ENCODE measurements at regions not wholly inside any gene's neighbourhood (a gene's known extent, or its start where the extent isn't known, plus 50 kb on each side); places are given as distances from the start of the nearest gene placed in this dataset.

GRCh38 chr2:65835975-65836549 is 403.7 kb upstream of the SPRED2 start:
- no peak overlapping the region for H3K4me3 ChIP-seq (replicated peaks; ENCODE audit: insufficient read depth, low read length)
- no peak for DNase-seq (ENCODE audit: low read depth in 1 of 2, low spot score in 1 of 2)
- no peak for TF ChIP-seq POLR2AphosphoS5 (IDR thresholded peaks at IDR 0.05; ENCODE audit: low read depth)
- TF ChIP-seq REST (IDR thresholded peaks at IDR 0.05; ENCODE audit: insufficient replicate concordance, low read depth) = no peak
- TF ChIP-seq SPI1 (IDR thresholded peaks at IDR 0.05; ENCODE audit: borderline replicate concordance, low read depth) = no peak
- TF ChIP-seq, protein P1, sequence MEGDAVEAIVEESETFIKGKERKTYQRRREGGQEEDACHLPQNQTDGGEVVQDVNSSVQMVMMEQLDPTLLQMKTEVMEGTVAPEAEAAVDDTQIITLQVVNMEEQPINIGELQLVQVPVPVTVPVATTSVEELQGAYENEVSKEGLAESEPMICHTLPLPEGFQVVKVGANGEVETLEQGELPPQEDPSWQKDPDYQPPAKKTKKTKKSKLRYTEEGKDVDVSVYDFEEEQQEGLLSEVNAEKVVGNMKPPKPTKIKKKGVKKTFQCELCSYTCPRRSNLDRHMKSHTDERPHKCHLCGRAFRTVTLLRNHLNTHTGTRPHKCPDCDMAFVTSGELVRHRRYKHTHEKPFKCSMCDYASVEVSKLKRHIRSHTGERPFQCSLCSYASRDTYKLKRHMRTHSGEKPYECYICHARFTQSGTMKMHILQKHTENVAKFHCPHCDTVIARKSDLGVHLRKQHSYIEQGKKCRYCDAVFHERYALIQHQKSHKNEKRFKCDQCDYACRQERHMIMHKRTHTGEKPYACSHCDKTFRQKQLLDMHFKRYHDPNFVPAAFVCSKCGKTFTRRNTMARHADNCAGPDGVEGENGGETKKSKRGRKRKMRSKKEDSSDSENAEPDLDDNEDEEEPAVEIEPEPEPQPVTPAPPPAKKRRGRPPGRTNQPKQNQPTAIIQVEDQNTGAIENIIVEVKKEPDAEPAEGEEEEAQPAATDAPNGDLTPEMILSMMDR (IDR thresholded peaks at IDR 0.05; ENCODE audit: insufficient read depth, low read length) = no peak
- TF ChIP-seq GABPA (IDR thresholded peaks at IDR 0.05; ENCODE audit: low read depth) = no peak
- no peak overlapping the region for H3K27ac ChIP-seq (replicated peaks)
- peaks cover 2% of the 10 kb centered on the region for H3K27me3 ChIP-seq (ENCODE audit: insufficient read depth, poor library complexity, severe bottlenecking)

DNA sequence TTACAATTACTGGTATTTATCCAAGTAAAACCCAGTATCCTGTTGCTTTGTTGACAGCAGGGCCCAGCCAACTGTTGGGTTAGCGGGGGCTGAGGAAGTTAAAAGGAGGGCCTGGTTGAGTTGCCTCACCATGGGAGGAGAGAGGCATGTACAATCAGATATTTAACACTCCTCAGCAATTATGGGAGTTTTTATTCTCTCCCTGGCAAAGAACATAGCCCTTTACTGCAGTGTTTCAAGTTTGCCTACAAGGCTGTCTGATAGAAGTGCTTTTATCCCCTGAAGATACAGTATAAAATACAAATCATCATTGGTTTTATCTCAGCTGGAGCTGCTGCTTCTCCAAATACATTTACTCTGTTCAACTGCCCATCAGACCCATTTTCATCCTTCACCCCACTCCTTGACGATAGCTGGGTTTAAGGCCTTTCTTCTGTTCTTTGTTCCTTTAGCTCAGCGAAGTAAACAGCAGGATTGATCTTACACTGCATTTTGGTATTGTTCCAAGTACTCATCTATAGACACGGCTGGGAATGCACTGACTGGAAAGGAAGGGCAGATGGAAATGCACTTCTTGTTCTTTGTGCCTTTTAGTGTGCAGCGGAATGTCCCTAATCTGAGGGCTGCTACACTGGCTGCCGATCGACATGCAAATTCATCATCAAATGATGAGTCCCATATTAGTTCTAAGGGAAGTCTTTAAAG is 402.5 kb upstream of the SPRED2 start:
- H3K27ac ChIP-seq (replicated peaks) = no peak overlapping the region
- no peak overlapping the region for H3K4me3 ChIP-seq (replicated peaks; ENCODE audit: insufficient read depth, low read length)
- peaks cover 2% of the 10 kb centered on the region for H3K27me3 ChIP-seq (ENCODE audit: insufficient read depth, poor library complexity, severe bottlenecking)
- no peak for DNase-seq (ENCODE audit: low read depth in 1 of 2, low spot score in 1 of 2)
- TF ChIP-seq POLR2AphosphoS5 (IDR thresholded peaks at IDR 0.05; ENCODE audit: low read depth) (no peak), SPI1 (IDR thresholded peaks at IDR 0.05; ENCODE audit: borderline replicate concordance, low read depth) (no peak)

- Histone ChIP-seq H3K4me3 (replicated peaks; ENCODE audit: insufficient read depth, low read length) (no peak overlapping the region), H3K27ac (replicated peaks) (no peak overlapping the region), H3K27me3 (ENCODE audit: insufficient read depth, poor library complexity, severe bottlenecking) (peaks cover 2% of the 10 kb centered on the region)
- no peak for DNase-seq (ENCODE audit: low read depth in 1 of 2, low spot score in 1 of 2)
- TF ChIP-seq SPI1 (IDR thresholded peaks at IDR 0.05; ENCODE audit: borderline replicate concordance, low read depth) = no peak
- no peak for TF ChIP-seq POLR2AphosphoS5 (IDR thresholded peaks at IDR 0.05; ENCODE audit: low read depth)
- TF ChIP-seq, protein P1 (IDR thresholded peaks at IDR 0.05; ENCODE audit: insufficient read depth, low read length) = no peak
- no peak for TF ChIP-seq REST (IDR thresholded peaks at IDR 0.05; ENCODE audit: insufficient replicate concordance, low read depth)
- TF ChIP-seq GABPA (IDR thresholded peaks at IDR 0.05; ENCODE audit: low read depth) = no peak
These were observed 401.7 kb upstream of the SPRED2 start for GRCh38 chr2:65834062-65834461.

GRCh38 chr2:65831509-65831908 is 399.1 kb upstream of the SPRED2 start:
- Histone ChIP-seq H3K27ac (replicated peaks) (no peak overlapping the region), H3K27me3 (ENCODE audit: insufficient read depth, poor library complexity, severe bottlenecking) (no peaks in the 10 kb centered on the region), H3K4me3 (replicated peaks; ENCODE audit: insufficient read depth, low read length) (no peak overlapping the region)
- DNase-seq (ENCODE audit: low read depth in 1 of 2, low spot score in 1 of 2) = no peak
- TF ChIP-seq REST (IDR thresholded peaks at IDR 0.05; ENCODE audit: insufficient replicate concordance, low read depth) (no peak), POLR2AphosphoS5 (IDR thresholded peaks at IDR 0.05; ENCODE audit: low read depth) (no peak)
- TF ChIP-seq, protein P1 (IDR thresholded peaks at IDR 0.05; ENCODE audit: insufficient read depth, low read length) = no peak

Measured in HL-60 (cell line).